Smooth muscle cell (in vitro differentiated cells): ENCODE measurements at regions not wholly inside any gene's neighbourhood (a gene's known extent, or its start where the extent isn't known, plus 50 kb on each side); places are given as distances from the start of the nearest gene placed in this dataset.

Experiments used
- DNase-seq: peaks from one replicate; lab custom pipeline; 2025; ENCODE audit not compliant: unreplicated experiment; lab: John Stamatoyannopoulos, UW
- H2AFZ ChIP-seq: fragments of 200-600 bp; sonication (generic); 2 replicates; pipeline ENCODE4 v1.6.0; 2016; ENCODE audit warnings: antibody characterized with exemption, low read depth, mild to moderate bottlenecking
- H3F3A ChIP-seq: fragments of 200-600 bp; sonication (generic); 2 replicates; pipeline ENCODE4 v1.6.0; 2017; ENCODE audit warnings: antibody characterized with exemption, low read depth
- H3K27ac ChIP-seq: fragments of 200-600 bp; sonication (generic); 2 replicates; pipeline ENCODE4 v1.5.1; 2016; ENCODE audit warnings: low read depth, mild to moderate bottlenecking
- H3K27me3 ChIP-seq: fragments of 200-600 bp; sonication (generic); 2 replicates; pipeline ENCODE4 v1.6.1; 2016; ENCODE audit warnings: low read depth, mild to moderate bottlenecking
- H3K36me3 ChIP-seq: fragments of 200-600 bp; sonication (generic); 2 replicates; pipeline ENCODE4 v1.5.1; 2016; ENCODE audit warnings: low read depth
- H3K4me1 ChIP-seq: fragments of 200-600 bp; sonication (generic); 2 replicates; pipeline ENCODE4 v1.5.1; 2016; ENCODE audit warnings: low read depth
- H3K4me2 ChIP-seq: fragments of 200-600 bp; sonication (generic); 2 replicates; pipeline ENCODE4 v1.6.0; 2016; ENCODE audit warnings: mild to moderate bottlenecking
- H3K4me3 ChIP-seq: fragments of 200-600 bp; sonication (generic); 2 replicates; pipeline ENCODE4 v1.5.1; 2016; ENCODE audit warnings: mild to moderate bottlenecking
- H3K79me2 ChIP-seq: fragments of 200-600 bp; sonication (generic); 2 replicates; pipeline ENCODE4 v1.6.0; 2016; ENCODE audit warnings: low read depth, mild to moderate bottlenecking
- H3K9ac ChIP-seq: fragments of 200-600 bp; sonication (generic); 2 replicates; pipeline ENCODE4 v1.6.0; 2016; ENCODE audit warnings: low read depth
- H3K9me3 ChIP-seq: fragments of 200-600 bp; sonication (generic); replicated peaks from 2 replicates; pipeline ENCODE4 v1.5.1; 2016; ENCODE audit warnings: low read depth
- H4K20me1 ChIP-seq: fragments of 200-600 bp; sonication (generic); 2 replicates; pipeline ENCODE4 v1.6.0; 2016; ENCODE audit warnings: low read depth
- CTCF ChIP-seq: fragments of 200-600 bp; sonication (generic); IDR thresholded peaks from 2 replicates; pipeline ENCODE4 v1.5.1; 2017; ENCODE audit warnings: borderline replicate concordance, mild to moderate bottlenecking, antibody characterized with exemption; ENCODE audit not compliant: insufficient read depth, poor library complexity, severe bottlenecking
- WGBS: methylation state at CpG from one replicate; pipeline ENCODE4 v1.1.7; 2016; ENCODE audit warnings: low lambda C conversion rate; 5-methylcytosine and 5-hydroxymethylcytosine counted together

GRCh38 chr11:29484548-29484947 is 532.3 kb downstream of the KCNA4 start:
- no peaks in the 10 kb centered on the region for H3K27me3 ChIP-seq
- no peaks in the 10 kb centered on the region for H3K9me3 ChIP-seq
- no peak overlapping the region for H3K4me3 ChIP-seq
- H3K79me2 ChIP-seq, result no peaks in the 10 kb centered on the region
- no peaks in the 10 kb centered on the region for H3F3A ChIP-seq
- TF ChIP-seq CTCF, result no peak
- no peaks in the 10 kb centered on the region for H3K36me3 ChIP-seq
- no peak overlapping the region for H3K9ac ChIP-seq
- no peak for DNase-seq
- no peaks in the 10 kb centered on the region for H4K20me1 ChIP-seq
- no peak overlapping the region for H3K4me2 ChIP-seq
- WGBS, result 97% methylated on average over 1 of the region's 1 CpG
- H3K4me1 ChIP-seq, result no peaks in the 10 kb centered on the region
- H3K27ac ChIP-seq, result no peak overlapping the region
- no peak overlapping the region for H2AFZ ChIP-seq

GRCh38 chr11:29483831-29484230 is 533.0 kb downstream of the KCNA4 start:
- DNase-seq, result no peak
- no peaks in the 10 kb centered on the region for H3K79me2 ChIP-seq
- no peaks in the 10 kb centered on the region for H3K9me3 ChIP-seq
- 94% methylated on average over 2 of the region's 2 CpGs for WGBS
- no peak overlapping the region for H3K4me2 ChIP-seq
- no peaks in the 10 kb centered on the region for H3K36me3 ChIP-seq
- no peak overlapping the region for H3K4me3 ChIP-seq
- H3K9ac ChIP-seq, result no peak overlapping the region
- no peaks in the 10 kb centered on the region for H3K27me3 ChIP-seq
- no peaks in the 10 kb centered on the region for H3K4me1 ChIP-seq
- H3F3A ChIP-seq, result no peaks in the 10 kb centered on the region
- no peak overlapping the region for H3K27ac ChIP-seq
- TF ChIP-seq CTCF, result no peak
- H2AFZ ChIP-seq, result no peak overlapping the region
- no peaks in the 10 kb centered on the region for H4K20me1 ChIP-seq

GRCh38 chr11:29482510-29482909 is 534.3 kb downstream of the KCNA4 start:
- Histone ChIP-seq H4K20me1 (no peaks in the 10 kb centered on the region), H3K4me2 (no peak overlapping the region), H2AFZ (no peak overlapping the region), H3K4me3 (no peak overlapping the region), H3K79me2 (no peaks in the 10 kb centered on the region), H3F3A (no peaks in the 10 kb centered on the region), H3K4me1 (no peaks in the 10 kb centered on the region), H3K27me3 (no peaks in the 10 kb centered on the region), H3K9me3 (no peaks in the 10 kb centered on the region), H3K27ac (no peak overlapping the region), H3K36me3 (no peaks in the 10 kb centered on the region), H3K9ac (no peak overlapping the region)
- TF ChIP-seq CTCF, result no peak
- DNase-seq, result no peak
- WGBS, result 81% methylated on average over 4 of the region's 4 CpGs

- no peaks in the 10 kb centered on the region for H3F3A ChIP-seq
- DNase-seq, result no peak
Observed at GRCh38 chr11:29481738-29482137, 535.1 kb downstream of the KCNA4 start.

More at GRCh38 chr11:29481738-29482137, 535.1 kb downstream of the KCNA4 start:
- no peak overlapping the region for H3K4me2 ChIP-seq
- no peaks in the 10 kb centered on the region for H3K4me1 ChIP-seq
- H4K20me1 ChIP-seq, result no peaks in the 10 kb centered on the region
- H3K9me3 ChIP-seq, result no peaks in the 10 kb centered on the region
- H3K9ac ChIP-seq, result no peak overlapping the region
- H3K27ac ChIP-seq, result no peak overlapping the region
- H3K27me3 ChIP-seq, result no peaks in the 10 kb centered on the region
- no peak overlapping the region for H2AFZ ChIP-seq
- H3K4me3 ChIP-seq, result no peak overlapping the region
- H3K79me2 ChIP-seq, result no peaks in the 10 kb centered on the region
- TF ChIP-seq CTCF, result no peak
- no peaks in the 10 kb centered on the region for H3K36me3 ChIP-seq
- 80% methylated on average over 2 of the region's 2 CpGs for WGBS
